MCF 10A (cell line): ENCODE measurements at regions not wholly inside any gene's neighbourhood (a gene's known extent, or its start where the extent isn't known, plus 50 kb on each side); places are given as distances from the start of the nearest gene placed in this dataset.
A peak's percentile ranks its signal among the peaks of the same experiment; 100 is the strongest.

Experiments
- BruUV-seq: library from RNA; stranded (reverse); fragments of 400-500 nt; replicated peaks from 2 replicates; lab custom pipeline; 2021; lab: Mats Ljungman, UMichigan
- CTCF ChIA-PET: fragments of 300-600 bp; sonication (Branson Sonifier 250); formaldehyde crosslinking; extraction: SDS; loops from one replicate; lab custom pipeline; 2021; ENCODE audit warnings: antibody characterized with exemption, inconsistent platforms; lab: Yijun Ruan, JAX
- POLR2A ChIA-PET: fragments of 300-600, 350-650 bp; sonication (Branson Sonifier 250); formaldehyde crosslinking; extraction: SDS; loops from one replicate; lab custom pipeline; 2020; ENCODE audit warnings: antibody characterized with exemption, inconsistent platforms; lab: Yijun Ruan, JAX
- DNase-seq: peaks from one replicate; pipeline ENCODE4 v3.0.0-alpha.2; 2018; ENCODE audit not compliant: unreplicated experiment
- H3K27ac Mint-ChIP-seq: one replicate; pipeline ENCODE4 v1.8.0; 2022; ENCODE audit warnings: mild to moderate bottlenecking, low read depth, mixed read lengths; ENCODE audit not compliant: unreplicated experiment
- H3K27me3 Mint-ChIP-seq: one replicate; pipeline ENCODE4 v1.8.0; 2022; ENCODE audit warnings: mixed read lengths; ENCODE audit not compliant: insufficient read depth, unreplicated experiment
- H3K36me3 Mint-ChIP-seq: one replicate; pipeline ENCODE4 v1.8.0; 2022; ENCODE audit warnings: mild to moderate bottlenecking, moderate library complexity, mixed read lengths; ENCODE audit not compliant: insufficient read depth, unreplicated experiment
- H3K4me1 Mint-ChIP-seq: one replicate; pipeline ENCODE4 v1.8.0; 2022; ENCODE audit warnings: mixed read lengths; ENCODE audit not compliant: insufficient read depth, unreplicated experiment
- H3K4me3 Mint-ChIP-seq: one replicate; pipeline ENCODE4 v1.8.0; 2022; ENCODE audit warnings: mild to moderate bottlenecking, moderate library complexity, mixed read lengths; ENCODE audit not compliant: unreplicated experiment
- H3K9me3 Mint-ChIP-seq: one replicate; pipeline ENCODE4 v1.8.0; 2022; ENCODE audit warnings: mixed read lengths; ENCODE audit not compliant: unreplicated experiment
- CTCF ChIP-seq: fragments of 200-600 bp; IDR thresholded peaks from one replicate; pipeline ENCODE4 v1.8.0; 2022; ENCODE audit warnings: antibody characterized with exemption, mild to moderate bottlenecking; ENCODE audit not compliant: unreplicated experiment
- intact Hi-C: fragments of 100-400 bp; cut with micrococcal nuclease; formaldehyde crosslinking; loops from 2 replicates; pipeline ENCODE4 v1.14.1; 2022

DNA sequence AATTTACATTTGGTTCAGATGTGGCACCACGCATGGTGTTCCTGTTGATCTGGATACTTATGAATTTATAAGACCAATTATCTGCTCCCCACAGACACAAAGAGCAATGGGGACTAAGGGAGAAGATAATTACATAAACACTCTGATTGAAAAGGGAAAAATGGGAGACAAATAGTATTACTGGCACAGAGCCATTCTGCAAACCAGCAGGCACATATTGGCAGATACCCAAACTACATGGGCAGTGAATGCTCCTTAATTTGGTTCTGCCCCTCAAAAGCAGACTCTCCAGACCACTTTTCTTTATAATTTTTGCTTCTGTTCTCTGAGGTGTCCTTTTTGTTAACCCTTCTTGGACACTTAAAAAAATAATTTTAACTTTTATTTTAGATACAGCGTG, 1674.2 kb downstream of the PCDH9 start:
- TF ChIP-seq CTCF = no peak
- H3K9me3 Mint-ChIP-seq = peaks cover 2% of the 10 kb centered on the region
- POLR2A ChIA-PET = no interaction called here

DNA sequence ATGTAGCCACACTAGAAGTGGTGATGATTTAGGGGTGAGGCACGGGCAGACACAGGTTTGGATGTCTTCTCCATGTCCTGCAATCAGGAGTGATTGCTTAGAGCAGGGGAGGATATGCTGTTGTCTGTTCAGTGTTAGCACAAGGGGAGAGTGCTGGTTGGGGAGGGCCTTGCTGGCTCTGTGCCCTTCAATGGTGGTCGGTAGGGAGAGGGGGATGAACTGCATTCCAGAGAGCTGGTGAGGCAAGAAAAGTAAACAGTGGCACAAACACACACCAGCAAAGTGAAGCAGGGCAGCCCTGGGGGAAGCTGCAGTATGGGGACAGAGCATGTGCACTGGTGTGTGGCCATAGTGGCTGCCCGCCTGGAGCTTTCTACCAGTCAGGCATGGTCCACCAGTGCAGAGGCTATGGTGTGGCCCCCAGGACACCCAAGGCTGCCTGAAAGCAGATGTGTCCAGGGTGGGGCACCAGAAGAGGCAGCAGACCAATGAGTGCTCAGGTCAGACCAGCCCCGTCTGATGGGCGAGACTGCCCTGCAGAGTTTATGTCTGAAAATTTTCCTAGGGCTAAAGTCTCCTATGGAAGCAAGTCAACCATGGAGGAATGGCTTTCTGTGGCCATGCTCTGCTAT, 1676.9 kb downstream of the PCDH9 start:
- no TSS peak for BruUV-seq
- H3K9me3 Mint-ChIP-seq = peaks cover 13% of the 10 kb centered on the region
- DNase-seq = no peak
- CTCF ChIA-PET = interaction anchor here (0.6 kb wide), 1 partner anchor 127 kb away, joined by 3 read pairs; no protein-coding TSS in a partner anchor
- POLR2A ChIA-PET = no interaction called here
- no peak for TF ChIP-seq CTCF
- H3K27ac Mint-ChIP-seq = no peak overlapping the region
- H3K4me1 Mint-ChIP-seq = no peaks in the 10 kb centered on the region
- no peaks in the 10 kb centered on the region for H3K36me3 Mint-ChIP-seq
- intact Hi-C loops = no loop called here
- no peaks in the 10 kb centered on the region for H3K27me3 Mint-ChIP-seq
- H3K4me3 Mint-ChIP-seq = no peak overlapping the region

More for the DNA sequence above, 1674.2 kb downstream of the PCDH9 start:
- CTCF ChIA-PET = no interaction called here
- Mint-ChIP-seq H3K36me3 (no peaks in the 10 kb centered on the region), H3K4me1 (no peaks in the 10 kb centered on the region), H3K27me3 (no peaks in the 10 kb centered on the region), H3K27ac (no peak overlapping the region), H3K4me3 (no peak overlapping the region)
- DNase-seq = no peak
- intact Hi-C loops = no loop called here
- BruUV-seq = no TSS peak

GRCh38 chr13:65551208-65551607, 1678.9 kb downstream of the PCDH9 start:
- H3K9me3 Mint-ChIP-seq = peaks cover 13% of the 10 kb centered on the region
- H3K27me3 Mint-ChIP-seq = no peaks in the 10 kb centered on the region
- no peak overlapping the region for H3K4me3 Mint-ChIP-seq

DNA sequence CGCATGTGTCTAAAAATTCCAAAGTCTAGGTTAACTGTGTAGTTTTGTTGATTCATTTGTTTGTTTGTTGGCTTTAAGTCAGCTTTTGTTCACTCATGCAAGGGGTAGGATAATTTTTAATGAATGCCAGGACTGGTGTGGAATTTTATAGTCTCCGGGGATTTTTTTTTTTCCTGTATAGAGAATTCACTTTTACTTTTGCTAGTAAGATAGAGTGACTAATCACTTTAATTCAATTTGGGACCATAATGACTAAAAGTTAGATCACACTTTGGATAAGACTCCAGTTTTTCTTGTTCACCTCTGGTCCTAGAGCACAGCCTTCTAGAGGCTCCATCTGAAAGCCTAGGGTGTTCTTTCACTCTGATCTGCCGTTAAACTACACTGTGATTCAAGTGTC, 1690.0 kb downstream of the PCDH9 start:
- Mint-ChIP-seq H3K4me3 (no peak overlapping the region), H3K4me1 (no peaks in the 10 kb centered on the region), H3K36me3 (no peaks in the 10 kb centered on the region), H3K9me3 (no peaks in the 10 kb centered on the region), H3K27ac (no peak overlapping the region), H3K27me3 (no peaks in the 10 kb centered on the region)
- BruUV-seq = no TSS peak
- no peak for TF ChIP-seq CTCF
- ChIA-PET POLR2A (no interaction called here), CTCF (no interaction called here)
- intact Hi-C loops = no loop called here
- DNase-seq = peak; percentile 6

More at GRCh38 chr13:65551208-65551607, 1678.9 kb downstream of the PCDH9 start:
- no peak for TF ChIP-seq CTCF
- no TSS peak for BruUV-seq
- H3K27ac Mint-ChIP-seq = no peak overlapping the region
- H3K4me1 Mint-ChIP-seq = no peaks in the 10 kb centered on the region
- CTCF ChIA-PET = no interaction called here
- POLR2A ChIA-PET = no interaction called here
- intact Hi-C loops = no loop called here
- no peak for DNase-seq
- no peaks in the 10 kb centered on the region for H3K36me3 Mint-ChIP-seq
